LNCAP (cell line): ENCODE measurements at regions not wholly inside any gene's neighbourhood (a gene's known extent, or its start where the extent isn't known, plus 50 kb on each side); places are given as distances from the start of the nearest gene placed in this dataset.

ENCODE experiments used
- CTCF ChIP-seq: fragments of 450-650 bp; IDR thresholded peaks from 2 replicates; pipeline ENCODE4 v1.5.1; 2017; ENCODE audit warnings: mild to moderate bottlenecking

GRCh38 chr2:58812771-58813344 lies 571.7 kb upstream of the FANCL start:
- TF ChIP-seq CTCF: no peak

DNA sequence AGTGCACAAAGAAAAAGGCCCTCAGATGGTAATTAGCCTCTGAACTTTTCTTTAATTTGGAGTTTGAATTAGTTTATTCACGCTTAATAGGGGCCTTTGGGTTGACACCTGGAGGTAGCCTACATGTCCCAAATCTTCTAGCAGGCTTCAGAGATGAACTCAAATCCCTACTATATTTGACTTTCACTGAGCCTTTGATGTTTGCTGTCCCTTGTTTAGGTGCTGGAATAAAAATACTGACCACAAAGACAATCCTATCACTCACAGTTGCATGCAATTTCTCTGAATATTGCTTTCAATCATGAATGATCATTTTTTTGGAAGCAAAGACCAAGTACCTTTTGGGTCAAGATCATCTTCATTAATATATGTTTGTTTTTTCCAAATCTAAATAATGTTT lies 564.0 kb upstream of the FANCL start:
- TF ChIP-seq CTCF: no peak

DNA sequence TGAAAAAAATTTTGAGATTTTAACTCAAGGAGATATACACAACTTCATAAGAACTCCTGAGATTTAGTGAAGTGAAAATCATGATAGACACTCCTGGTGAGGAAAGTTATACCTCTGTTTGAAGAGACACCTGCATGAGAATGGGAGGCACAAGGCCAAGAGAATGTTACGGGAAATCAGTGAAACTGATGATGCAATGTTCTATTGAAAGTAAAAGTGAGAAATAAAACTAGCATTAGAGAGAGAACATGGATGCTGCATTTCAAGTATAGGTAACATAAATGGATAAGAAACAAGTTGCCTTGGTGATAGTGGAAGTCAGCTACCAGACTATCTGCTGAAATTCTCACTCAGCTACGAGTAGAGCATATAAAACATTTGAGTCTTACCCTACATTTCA lies 562.1 kb upstream of the FANCL start:
- no peak for TF ChIP-seq CTCF

DNA sequence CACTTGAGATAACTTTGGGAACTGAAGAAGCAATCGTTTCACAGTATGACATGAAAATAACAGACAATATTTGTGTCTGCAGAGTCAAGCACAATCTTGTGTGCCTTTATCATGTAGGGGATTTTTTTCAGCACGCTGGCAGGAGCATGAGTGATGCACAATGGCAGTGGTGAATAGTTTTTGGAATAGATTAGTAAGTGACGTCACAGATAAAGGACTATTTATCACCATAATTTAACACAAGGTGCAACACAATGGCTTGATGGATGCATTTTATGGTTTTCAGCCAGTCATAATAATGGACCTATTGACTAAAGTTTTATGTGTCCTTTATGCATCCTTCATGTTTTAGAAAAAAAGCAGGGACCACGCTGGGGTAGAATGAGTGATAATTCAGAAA lies 559.8 kb upstream of the FANCL start:
- no peak for TF ChIP-seq CTCF

DNA sequence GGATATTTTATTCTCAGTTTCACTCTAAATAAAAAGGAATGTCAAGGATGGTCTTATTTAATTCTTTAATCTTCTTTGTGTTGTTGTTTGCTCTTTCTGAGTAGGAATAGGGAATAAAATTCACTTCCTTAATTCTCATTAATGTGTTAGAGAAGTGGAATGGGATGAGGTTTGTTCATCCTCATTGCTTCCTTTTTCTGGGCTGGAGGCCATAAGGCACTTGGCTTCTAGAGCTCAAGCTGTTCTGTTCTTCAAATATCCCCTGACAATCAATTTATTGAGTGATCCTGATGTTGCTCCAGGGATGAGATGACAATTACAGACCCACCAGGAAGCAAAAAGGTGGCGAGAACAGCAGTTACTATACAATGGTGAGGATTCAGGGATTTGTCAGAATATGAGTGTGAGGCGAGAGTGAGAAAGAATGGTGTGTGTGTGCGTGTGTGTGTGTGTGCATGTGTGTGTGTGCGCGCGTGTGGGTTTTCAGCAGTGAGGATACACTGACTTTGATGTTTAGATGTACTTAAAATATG lies 557.6 kb upstream of the FANCL start:
- TF ChIP-seq CTCF: no peak

GRCh38 chr2:58796239-58796910 lies 555.2 kb upstream of the FANCL start:
- no peak for TF ChIP-seq CTCF

- TF ChIP-seq CTCF: no peak
These were observed 553.8 kb upstream of the FANCL start for GRCh38 chr2:58794916-58795315.

- no peak for TF ChIP-seq CTCF
These were observed 553.0 kb upstream of the FANCL start for GRCh38 chr2:58794103-58794502.
